Stimulated activated CD4-positive, alpha-beta T cell treated with anti-CD3 and anti-CD28 coated beads, Interleukin-1b, Interleukin-23, amount 100 ng/mL, for 4 hours (primary cell): ENCODE measurements at regions not wholly inside any gene's neighbourhood (a gene's known extent, or its start where the extent isn't known, plus 50 kb on each side); places are given as distances from the start of the nearest gene placed in this dataset.

Experiments
- DNase-seq, 2 donors: peaks; one replicate each; pipeline ENCODE4 v3.0.0-alpha.2; 2020; ENCODE audit warnings: low read depth in 2 of 2

DNA sequence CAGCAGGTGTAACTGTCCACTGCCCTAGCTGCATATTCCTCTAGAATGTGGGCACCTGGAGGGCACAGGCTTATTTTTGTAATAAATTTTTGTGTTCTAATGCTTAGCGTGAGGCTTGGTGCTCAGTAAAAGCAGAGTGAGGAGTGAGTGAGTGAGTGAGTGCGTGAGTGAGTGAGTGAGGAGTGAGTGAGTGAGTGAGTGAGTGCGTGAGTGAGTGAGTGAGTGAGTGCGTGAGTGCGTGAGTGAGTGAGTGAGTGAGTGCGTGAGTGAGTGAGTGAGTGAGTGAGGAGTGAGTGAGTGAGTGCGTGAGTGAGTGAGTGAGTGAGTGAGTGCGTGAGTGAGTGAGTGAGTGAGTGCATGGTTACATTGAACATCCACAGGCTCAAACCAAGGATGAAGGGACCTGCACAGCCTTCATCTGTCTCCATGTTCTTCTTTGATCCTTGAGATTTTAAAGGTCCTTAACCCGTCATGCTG lies 371.5 kb downstream of the MED10 start:
- no peak for DNase-seq

DNA sequence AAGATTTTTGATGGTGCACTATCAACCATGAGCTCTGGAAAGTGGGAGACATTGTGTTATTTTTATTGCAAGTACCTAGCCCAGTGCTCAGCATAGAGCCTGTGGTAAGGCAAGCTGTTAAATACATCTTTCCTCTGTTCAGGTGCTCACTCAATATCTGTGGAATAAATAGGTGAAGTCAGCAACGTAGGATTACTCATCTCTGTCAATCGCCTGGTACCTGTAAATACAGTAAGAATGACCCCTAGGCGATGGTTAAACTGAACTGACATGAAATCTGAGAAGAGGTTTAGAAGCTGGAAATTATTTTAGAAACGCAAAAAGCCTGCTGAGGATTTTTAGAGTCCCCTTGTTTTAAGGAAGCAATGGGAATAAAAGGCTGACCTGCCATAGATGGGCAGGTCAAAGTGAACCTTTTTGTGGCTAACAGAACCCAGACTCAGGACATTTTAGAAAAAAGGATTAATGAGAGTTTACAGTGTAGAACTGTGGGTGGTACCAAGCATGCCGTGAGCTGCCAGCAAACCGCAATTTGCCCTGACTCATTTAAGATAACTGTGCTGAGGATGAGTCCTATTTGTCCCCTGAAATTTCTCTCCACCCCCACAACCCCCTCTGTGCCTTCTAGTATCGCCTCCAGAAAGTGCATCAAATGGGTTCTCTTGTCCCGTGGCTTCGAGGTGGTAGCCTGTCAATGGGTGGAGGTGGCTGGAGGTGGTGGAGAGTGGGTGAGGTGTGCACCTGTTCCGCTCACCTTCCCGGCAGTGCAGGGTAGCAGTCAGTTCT lies 375.1 kb downstream of the MED10 start:
- DNase-seq: no peak

- no peak for DNase-seq
These were observed 377.5 kb downstream of the MED10 start for GRCh38 chr5:6000867-6001266.

DNA sequence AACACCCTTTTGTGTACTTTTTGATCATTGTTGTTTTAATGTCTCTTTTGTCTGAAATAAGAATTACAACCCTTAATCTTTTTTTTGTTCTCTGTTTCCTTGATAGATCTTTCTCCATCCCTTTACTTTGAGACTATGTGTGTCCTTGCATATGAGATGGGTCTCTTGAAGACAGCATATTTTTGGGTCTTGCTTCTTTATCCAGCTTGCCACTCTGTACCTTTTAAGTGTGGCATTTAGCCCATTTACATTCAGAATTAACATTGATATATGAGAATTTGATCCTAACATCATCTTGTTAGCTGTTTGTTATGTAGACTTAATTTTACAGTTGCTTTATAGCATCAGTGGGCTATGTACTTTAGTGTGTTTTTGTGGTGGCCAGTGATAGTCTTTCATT lies 382.5 kb downstream of the MED10 start:
- DNase-seq: no peak

GRCh38 chr5:5986492-5987178 lies 391.7 kb downstream of the MED10 start:
- no peak for DNase-seq

- DNase-seq: no peak
These were observed 393.0 kb downstream of the MED10 start for GRCh38 chr5:5985332-5985731.

DNA sequence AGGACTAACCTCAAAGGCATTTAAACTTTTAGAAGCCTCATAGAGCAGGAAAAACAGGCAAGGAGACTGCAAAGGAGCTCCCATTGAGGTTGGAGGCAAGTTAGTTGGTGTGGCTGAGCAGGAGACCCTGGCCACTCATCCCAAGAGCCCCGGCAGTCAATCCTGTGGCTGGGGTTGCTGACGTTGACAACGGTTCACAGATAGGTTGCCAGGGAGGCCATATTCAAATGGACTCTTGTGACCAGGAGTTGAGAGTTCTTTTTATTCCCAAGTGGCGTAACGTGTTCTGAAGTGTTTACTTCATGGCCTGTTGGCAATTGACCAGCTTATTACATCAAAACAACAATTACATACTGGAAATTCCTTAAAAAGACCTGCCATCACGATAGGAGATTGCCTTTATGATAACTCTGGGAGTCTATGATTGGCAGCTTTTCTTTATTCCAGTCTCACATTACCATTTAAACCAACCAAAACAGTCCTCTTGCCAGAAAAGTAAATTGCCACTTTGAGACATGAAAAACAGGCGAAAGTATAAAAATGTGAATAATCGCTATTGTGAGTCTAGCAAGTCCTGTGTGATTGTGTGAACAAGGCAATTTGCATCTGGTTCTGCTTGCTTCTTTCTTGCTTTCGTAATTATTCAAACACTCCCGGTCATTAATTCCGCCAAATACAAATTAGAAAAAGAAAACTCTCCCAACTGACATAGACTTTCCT lies 394.9 kb downstream of the MED10 start:
- DNase-seq: no peak

DNA sequence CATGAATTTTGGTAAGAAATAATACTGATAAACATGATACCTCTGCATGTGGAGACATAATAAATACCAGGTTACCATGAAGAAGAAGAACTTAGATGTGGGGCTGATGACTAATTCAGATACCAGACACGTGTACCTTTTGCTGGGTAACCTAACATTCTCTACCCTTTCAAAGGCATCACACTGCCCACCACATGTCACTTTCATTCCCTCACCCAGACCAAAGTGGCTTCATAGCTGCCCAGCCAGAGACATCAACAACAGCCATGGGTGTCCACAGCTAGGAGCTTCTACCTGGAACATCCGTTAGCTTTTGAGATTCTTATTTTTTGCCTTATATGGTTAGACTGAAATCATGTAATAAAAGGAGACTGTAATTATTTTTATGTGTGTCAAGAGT lies 396.8 kb downstream of the MED10 start:
- DNase-seq: no peak

- DNase-seq: no peak
These were observed 397.8 kb downstream of the MED10 start for GRCh38 chr5:5980538-5980895.

GRCh38 chr5:5979761-5980537 lies 398.4 kb downstream of the MED10 start:
- DNase-seq: no peak

DNA sequence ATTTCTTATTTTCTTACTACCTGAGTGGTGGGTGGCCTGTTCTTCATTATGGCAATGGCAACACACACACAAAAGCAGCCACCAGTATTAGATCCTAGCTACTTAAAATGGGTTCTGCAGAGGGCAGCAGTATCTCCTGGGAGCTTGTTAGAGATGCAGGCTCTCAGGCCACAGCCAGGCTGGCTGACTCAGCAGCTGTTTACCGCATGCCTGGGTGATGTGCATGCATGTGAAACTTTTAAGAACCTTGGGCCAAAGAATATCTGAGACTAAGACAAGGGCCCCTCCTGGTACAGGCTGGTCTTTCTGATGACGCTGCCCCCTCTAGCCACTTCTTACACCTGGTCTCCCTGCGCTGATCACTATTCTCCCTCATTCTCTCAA lies 399.0 kb downstream of the MED10 start:
- no peak for DNase-seq

DNA sequence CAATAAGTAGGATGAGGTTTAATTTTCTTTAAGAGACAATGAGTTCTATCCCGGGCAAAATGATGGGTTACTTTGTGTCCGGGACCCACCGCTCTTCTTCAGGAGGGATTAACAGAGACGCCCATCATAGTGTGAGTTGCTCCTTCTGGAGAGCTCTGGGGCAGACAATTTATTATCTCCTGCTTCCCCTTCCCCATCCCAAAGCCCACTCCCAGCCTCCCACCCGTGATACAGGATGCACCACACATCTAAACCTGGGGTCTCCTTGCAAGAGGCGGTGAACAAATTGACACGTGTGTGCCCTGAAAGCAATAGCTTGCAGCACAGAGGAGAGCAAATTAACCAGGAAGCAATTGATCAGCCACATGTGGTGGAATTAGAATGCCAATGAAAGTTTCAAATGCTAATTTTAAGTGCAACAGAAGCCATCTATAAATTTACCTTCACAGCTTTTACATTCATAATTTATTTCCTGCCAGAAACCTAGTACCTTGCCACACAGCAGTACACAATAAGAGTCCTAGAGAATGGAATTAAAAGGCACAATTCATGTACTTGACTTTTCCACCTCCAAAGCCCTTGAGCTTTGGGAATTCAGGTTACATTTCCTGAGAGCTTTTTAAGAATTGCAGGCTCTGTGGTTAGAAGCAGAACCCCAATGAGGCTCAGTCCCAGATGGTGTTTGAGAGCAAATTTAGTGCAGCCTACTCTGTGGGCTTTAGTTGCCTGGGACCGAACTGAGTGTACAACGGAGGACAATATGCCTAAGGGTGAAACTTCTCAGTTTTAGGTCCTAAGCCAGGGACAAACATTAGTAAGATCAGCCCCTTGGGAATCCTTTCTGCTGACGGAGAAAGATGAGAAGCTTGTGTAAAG lies 399.6 kb downstream of the MED10 start:
- no peak for DNase-seq

- DNase-seq: no peak
These were observed 407.1 kb downstream of the MED10 start for GRCh38 chr5:5971203-5971602.

DNA sequence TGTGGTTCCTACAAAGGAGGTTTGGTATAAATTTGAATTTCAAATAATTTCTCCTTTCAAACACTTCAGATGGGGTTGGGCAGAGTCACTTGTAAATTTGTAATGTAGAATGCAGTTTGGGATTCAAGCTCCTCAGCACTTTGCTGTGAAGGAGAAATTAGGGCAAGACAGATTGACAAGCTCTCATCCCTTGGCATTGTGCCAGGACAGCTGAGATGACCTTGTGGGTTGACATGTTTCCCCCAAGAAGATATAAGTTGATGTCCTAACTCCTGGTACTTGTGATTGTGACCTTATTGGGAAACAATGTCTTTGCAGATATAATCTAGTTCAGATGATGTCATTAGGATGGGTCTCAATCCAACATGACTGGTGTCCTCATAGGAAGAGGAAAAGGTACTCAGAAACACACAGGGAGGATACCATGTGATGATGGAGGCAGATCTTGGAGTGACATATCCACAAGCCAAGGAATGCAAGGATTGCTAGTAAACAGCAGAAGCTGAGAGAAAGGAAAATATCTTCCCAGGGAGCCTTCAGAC lies 408.3 kb downstream of the MED10 start:
- no peak for DNase-seq

- DNase-seq: no peak
These were observed 409.4 kb downstream of the MED10 start for GRCh38 chr5:5968981-5969380.

- no peak for DNase-seq
These were observed 410.4 kb downstream of the MED10 start for GRCh38 chr5:5967944-5968343.

GRCh38 chr5:5967373-5967772 lies 411.0 kb downstream of the MED10 start:
- DNase-seq: no peak

GRCh38 chr5:5965132-5965531 lies 413.2 kb downstream of the MED10 start:
- no peak for DNase-seq

DNA sequence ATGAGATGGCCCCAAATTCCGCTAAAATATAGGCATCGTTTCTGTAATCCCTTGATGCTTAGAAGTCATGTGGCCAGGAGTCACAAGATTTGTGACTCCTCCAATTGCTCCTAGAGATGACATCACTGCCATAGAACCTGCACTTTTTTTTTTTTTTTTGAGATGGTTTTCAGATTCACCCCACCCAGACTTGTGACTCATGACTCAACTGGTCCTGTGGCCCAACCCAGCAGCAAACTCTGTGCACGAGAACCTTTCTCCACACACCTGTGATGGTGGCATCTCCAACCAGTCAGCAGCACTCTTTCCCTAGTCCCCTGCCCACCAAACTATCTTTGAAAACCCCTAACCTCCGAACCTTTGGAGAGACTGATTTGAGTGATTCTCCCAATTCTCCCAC lies 414.0 kb downstream of the MED10 start:
- DNase-seq: no peak

- DNase-seq: no peak
These were observed 420.6 kb downstream of the MED10 start for GRCh38 chr5:5957737-5958136.

GRCh38 chr5:5954275-5954598 lies 424.1 kb downstream of the MED10 start:
- DNase-seq: no peak
